Activated CD4-positive, alpha-beta T cell treated with anti-CD3 and anti-CD28 coated beads, Interleukin-2, amount 50 U/mL, for 16 hours (primary cell): ENCODE measurements at regions not wholly inside any gene's neighbourhood (a gene's known extent, or its start where the extent isn't known, plus 50 kb on each side); places are given as distances from the start of the nearest gene placed in this dataset.
"Not testable (repeated sequence)": the region's sequence is repeated elsewhere in the genome, so short reads cannot be mapped to it uniquely, and the experiment has no call there.

Source experiments
- DNase-seq: peaks from one replicate; pipeline ENCODE4 v3.0.0-alpha.2; 2020

GRCh38 chr1:96376846-96377245 lies 344.7 kb upstream of the PTBP2 start:
- no peak for DNase-seq

GRCh38 chr1:96384611-96385010 lies 337.0 kb upstream of the PTBP2 start:
- DNase-seq, result no peak

GRCh38 chr1:96387785-96388184 lies 333.8 kb upstream of the PTBP2 start:
- DNase-seq, result no peak

GRCh38 chr1:96388421-96389310 lies 332.9 kb upstream of the PTBP2 start:
- DNase-seq, result no peak

- no peak for DNase-seq
These were observed 321.5 kb upstream of the PTBP2 start for GRCh38 chr1:96400089-96400488.

GRCh38 chr1:96409087-96409486 lies 312.5 kb upstream of the PTBP2 start:
- no peak for DNase-seq

GRCh38 chr1:96409689-96410088 lies 311.9 kb upstream of the PTBP2 start:
- DNase-seq, result no peak

- no peak for DNase-seq
These were observed 310.6 kb upstream of the PTBP2 start for GRCh38 chr1:96411006-96411405.

- no peak for DNase-seq
These were observed 307.0 kb upstream of the PTBP2 start for GRCh38 chr1:96414598-96414997.

GRCh38 chr1:96416111-96416595 lies 305.4 kb upstream of the PTBP2 start:
- no peak for DNase-seq

- peak; percentile 3 for DNase-seq
These were observed 304.7 kb upstream of the PTBP2 start for GRCh38 chr1:96416701-96417444.

GRCh38 chr1:96418969-96419368 lies 302.6 kb upstream of the PTBP2 start:
- DNase-seq, result no peak

GRCh38 chr1:96424877-96425276 lies 296.7 kb upstream of the PTBP2 start:
- DNase-seq, result no peak

- DNase-seq, result no peak
These were observed 296.0 kb upstream of the PTBP2 start for GRCh38 chr1:96425382-96426129.

GRCh38 chr1:96427616-96428015 lies 294.0 kb upstream of the PTBP2 start:
- no peak for DNase-seq

- no peak for DNase-seq
These were observed 276.3 kb upstream of the PTBP2 start for GRCh38 chr1:96445302-96445701.

GRCh38 chr1:96464066-96464465 lies 257.5 kb upstream of the PTBP2 start:
- DNase-seq, result no peak

GRCh38 chr1:96464522-96464921 lies 257.1 kb upstream of the PTBP2 start:
- DNase-seq, result no peak

- DNase-seq, result no peak
These were observed 256.6 kb upstream of the PTBP2 start for GRCh38 chr1:96464991-96465390.

GRCh38 chr1:96465441-96465840 lies 256.1 kb upstream of the PTBP2 start:
- no peak for DNase-seq

GRCh38 chr1:96466842-96467241 lies 254.7 kb upstream of the PTBP2 start:
- DNase-seq, result no peak

GRCh38 chr1:96469726-96470125 lies 251.9 kb upstream of the PTBP2 start:
- not testable (repeated sequence) for DNase-seq

- DNase-seq, result no peak
These were observed 249.1 kb upstream of the PTBP2 start for GRCh38 chr1:96472471-96472870.
